GM12878 (cell line): ENCODE measurements at regions not wholly inside any gene's neighbourhood (a gene's known extent, or its start where the extent isn't known, plus 50 kb on each side); places are given as distances from the start of the nearest gene placed in this dataset.

ENCODE experiments used
- CHD4 ChIP-seq: fragments of 200-600 bp; sonication (generic); IDR thresholded peaks from 2 replicates; pipeline ENCODE4 v1.6.1; 2016; ENCODE audit warnings: mild to moderate bottlenecking
- CTCF ChIP-seq, 3 experiments: IDR thresholded peaks in 2 of 3; conservative IDR thresholded peaks in 1 of 3; 2 replicates each; pipeline ENCODE4 v1.5.1; 2011; ENCODE audit warnings: low read depth in 3 of 3, low read length in 3 of 3, mild to moderate bottlenecking in 3 of 3, control low read depth in 2 of 3, moderate library complexity in 2 of 3, inconsistent platforms in 1 of 3, mixed read lengths in 1 of 3; ENCODE audit not compliant: control insufficient read depth in 2 of 3, insufficient read depth in 1 of 3; ENCODE audit errors: extremely low read depth in 1 of 3
- E2F4 ChIP-seq: IDR thresholded peaks from 2 replicates; pipeline ENCODE4 v1.6.1; 2012; ENCODE audit warnings: low read depth, low read length, improper control_type of control experiment
- ESRRA ChIP-seq: IDR thresholded peaks from 2 replicates; pipeline ENCODE4 v1.6.1; 2012; ENCODE audit warnings: mild to moderate bottlenecking, low read length, improper control_type of control experiment
- EZH2 ChIP-seq: IDR thresholded peaks from 2 replicates; pipeline ENCODE4 v1.6.1; 2012; ENCODE audit warnings: low read depth, mild to moderate bottlenecking, control low read depth, inconsistent platforms, low read length, borderline replicate concordance; ENCODE audit not compliant: control insufficient read depth
- MAX ChIP-seq: IDR thresholded peaks from 2 replicates; pipeline ENCODE4 v1.6.1; 2012; ENCODE audit warnings: low read depth, low read length, improper control_type of control experiment
- MXI1 ChIP-seq: fragments of 150-350 bp; IDR thresholded peaks from 2 replicates; pipeline ENCODE4 v1.6.1; 2011; ENCODE audit warnings: low read depth, mild to moderate bottlenecking, inconsistent platforms, low read length, improper control_type of control experiment
- NR2C2 ChIP-seq: IDR thresholded peaks from 2 replicates; pipeline ENCODE4 v1.6.1; 2011; ENCODE audit warnings: borderline replicate concordance, low read depth; ENCODE audit not compliant: control insufficient read depth, insufficient read length
- NRF1 ChIP-seq: conservative IDR thresholded peaks from 2 replicates; pipeline ENCODE4 v1.6.1; 2011; ENCODE audit warnings: mild to moderate bottlenecking, low read depth, low read length, improper control_type of control experiment
- POLR2AphosphoS2 ChIP-seq: IDR thresholded peaks from 2 replicates; pipeline ENCODE4 v1.6.1; 2011; ENCODE audit warnings: low read depth, mild to moderate bottlenecking, low read length, improper control_type of control experiment, moderate library complexity
- SIX5 ChIP-seq: IDR thresholded peaks from 2 replicates; pipeline ENCODE4 v1.6.1; 2011; ENCODE audit warnings: mild to moderate bottlenecking, low read depth, low read length, moderate library complexity; ENCODE audit not compliant: severe bottlenecking
- SP1 ChIP-seq: IDR thresholded peaks from one replicate; pipeline ENCODE4 v1.6.1; 2011; ENCODE audit warnings: low read depth, low read length
- TAF1 ChIP-seq: IDR thresholded peaks from 2 replicates; pipeline ENCODE4 v1.6.1; 2011; ENCODE audit warnings: mild to moderate bottlenecking, low read depth, low read length, borderline replicate concordance
- TCF12 ChIP-seq: IDR thresholded peaks from 2 replicates; pipeline ENCODE4 v1.6.1; 2011; ENCODE audit warnings: low read depth, mild to moderate bottlenecking, low read length

- TF ChIP-seq ESRRA (no peak), NR2C2 (no peak), CTCF (IDR thresholded peaks at IDR 0.05 in 2 of 3, conservative IDR thresholded peaks at IDR 0.05 in 1 of 3; ENCODE audit: control insufficient read depth in 2 of 3, extremely low read depth in 1 of 3, insufficient read depth in 1 of 3, low read depth in 3 of 3, low read length in 3 of 3) (no peak), TAF1 (no peak), SIX5 (no peak), EZH2 (no peak), MAX (no peak), MXI1 (no peak), POLR2AphosphoS2 (no peak), CHD4 (no peak), SP1 (no peak), TCF12 (no peak), E2F4 (no peak), NRF1 (no peak)
Measured at GRCh38 chr3:177479630-177480029, 282.3 kb upstream of the TBL1XR1 start.
